HG03460 (cell line): ENCODE measurements at regions not wholly inside any gene's neighbourhood (a gene's known extent, or its start where the extent isn't known, plus 50 kb on each side); places are given as distances from the start of the nearest gene placed in this dataset.

Source experiments
- ATAC-seq: cut with Tn5 transposase; IDR thresholded peaks from one replicate; pipeline ENCODE4 v1.9.1; 2021; ENCODE audit not compliant: unreplicated experiment

GRCh38 chr5:23368393-23368792 lies 139.0 kb upstream of the PRDM9 start:
- ATAC-seq = no peak

- ATAC-seq = no peak
Measured at GRCh38 chr5:23367874-23368273, 139.5 kb upstream of the PRDM9 start.

GRCh38 chr5:23353286-23353685 lies 154.1 kb upstream of the PRDM9 start:
- ATAC-seq = no peak

- no peak for ATAC-seq
Measured at GRCh38 chr5:23352446-23352845, 155.0 kb upstream of the PRDM9 start.

- no peak for ATAC-seq
Measured at GRCh38 chr5:23343121-23343520, 164.3 kb upstream of the PRDM9 start.

- no peak for ATAC-seq
Measured at GRCh38 chr5:23332650-23333251, 174.7 kb upstream of the PRDM9 start.

- ATAC-seq = no peak
Measured at GRCh38 chr5:23330726-23331125, 176.7 kb upstream of the PRDM9 start.

GRCh38 chr5:23319901-23320300 lies 187.5 kb upstream of the PRDM9 start:
- ATAC-seq = no peak

- ATAC-seq = no peak
Measured at GRCh38 chr5:23318960-23319359, 188.4 kb upstream of the PRDM9 start.

GRCh38 chr5:23318166-23318565 lies 189.2 kb upstream of the PRDM9 start:
- no peak for ATAC-seq

- no peak for ATAC-seq
Measured at GRCh38 chr5:23316060-23316591, 191.3 kb upstream of the PRDM9 start.

GRCh38 chr5:23314827-23315226 lies 192.6 kb upstream of the PRDM9 start:
- no peak for ATAC-seq

- ATAC-seq = no peak
Measured at GRCh38 chr5:23305055-23305454, 202.4 kb upstream of the PRDM9 start.

- ATAC-seq = no peak
Measured at GRCh38 chr5:23303836-23304235, 203.6 kb upstream of the PRDM9 start.

- ATAC-seq = no peak
Measured at GRCh38 chr5:23303435-23303834, 204.0 kb upstream of the PRDM9 start.

- no peak for ATAC-seq
Measured at GRCh38 chr5:23302438-23302837, 205.0 kb upstream of the PRDM9 start.

GRCh38 chr5:23289162-23289561 lies 218.2 kb upstream of the PRDM9 start:
- ATAC-seq = no peak

GRCh38 chr5:23284656-23285055 lies 222.8 kb upstream of the PRDM9 start:
- no peak for ATAC-seq

- ATAC-seq = no peak
Measured at GRCh38 chr5:23274171-23274570, 233.2 kb upstream of the PRDM9 start.

- ATAC-seq = no peak
Measured at GRCh38 chr5:23269981-23270380, 237.4 kb upstream of the PRDM9 start.

- ATAC-seq = no peak
Measured at GRCh38 chr5:23268136-23268535, 239.3 kb upstream of the PRDM9 start.

- no peak for ATAC-seq
Measured at GRCh38 chr5:23260621-23261020, 246.8 kb upstream of the PRDM9 start.

GRCh38 chr5:23257656-23258055 lies 249.8 kb upstream of the PRDM9 start:
- no peak for ATAC-seq
